ENCODE measurements at regions not wholly inside any gene's neighbourhood (a gene's known extent, or its start where the extent isn't known, plus 50 kb on each side); places are given as distances from the start of the nearest gene placed in this dataset.

GRCh38 chr1:4270651-4271337 is 370.7 kb upstream of the C1orf174 start:
- no peak for DNase-seq (ENCODE audit: low spot score)
- Histone ChIP-seq H3K36me3 (no peaks in the 10 kb centered on the region), H3K27me3 (no peaks in the 10 kb centered on the region), H3K4me1 (no peaks in the 10 kb centered on the region), H3K9me3 (peaks cover 0 to 8% of the 10 kb centered on the region in 2 donors), H3K4me3 (no peak overlapping the region), H3K27ac (no peak overlapping the region)
- TF ChIP-seq CTCF (IDR thresholded peaks at IDR 0.05), result no peak

DNA sequence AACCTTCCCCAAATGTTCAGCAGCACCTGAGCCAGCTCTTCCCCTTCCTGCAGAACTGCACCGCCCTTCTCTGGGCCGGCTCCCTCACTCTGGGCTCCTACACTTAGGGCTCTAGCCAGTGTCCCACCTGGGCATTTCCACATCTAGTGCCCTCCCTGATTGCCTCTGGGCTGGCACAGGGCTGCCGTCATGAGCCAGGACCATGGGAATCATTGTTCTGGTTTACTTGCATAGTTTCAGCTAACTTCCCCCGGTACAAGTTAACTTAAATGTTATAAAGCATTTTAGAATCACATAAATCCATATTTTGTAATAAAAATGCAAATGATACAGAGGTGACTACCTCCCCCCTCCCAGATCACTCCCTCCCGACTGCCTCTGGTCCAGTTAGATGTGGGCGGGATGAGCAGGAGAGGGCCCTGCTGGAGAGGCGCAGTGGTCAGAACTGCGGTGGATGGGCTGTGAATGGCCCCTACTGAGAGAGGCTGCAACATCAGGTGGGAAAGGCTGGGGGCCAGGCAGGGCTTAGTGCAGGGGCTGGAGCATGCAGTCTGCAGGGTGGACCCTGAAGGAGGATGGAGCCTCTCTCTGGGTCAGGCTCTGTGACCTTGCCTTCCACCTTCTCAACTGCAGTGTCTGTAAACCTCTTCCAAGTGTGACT is 371.4 kb upstream of the C1orf174 start:
- H3K27me3 ChIP-seq, result no peaks in the 10 kb centered on the region
- H3K9me3 ChIP-seq, result peaks cover 0 to 9% of the 10 kb centered on the region in 2 donors
- H3K4me1 ChIP-seq, result no peaks in the 10 kb centered on the region
- no peak overlapping the region for H3K27ac ChIP-seq
- no peak for DNase-seq (ENCODE audit: low spot score)
- TF ChIP-seq CTCF (IDR thresholded peaks at IDR 0.05), result no peak
- no peak overlapping the region for H3K4me3 ChIP-seq
- no peaks in the 10 kb centered on the region for H3K36me3 ChIP-seq

GRCh38 chr1:4272568-4272967 is 372.5 kb upstream of the C1orf174 start:
- DNase-seq (ENCODE audit: low spot score), result no peak
- H3K27me3 ChIP-seq, result no peaks in the 10 kb centered on the region

DNA sequence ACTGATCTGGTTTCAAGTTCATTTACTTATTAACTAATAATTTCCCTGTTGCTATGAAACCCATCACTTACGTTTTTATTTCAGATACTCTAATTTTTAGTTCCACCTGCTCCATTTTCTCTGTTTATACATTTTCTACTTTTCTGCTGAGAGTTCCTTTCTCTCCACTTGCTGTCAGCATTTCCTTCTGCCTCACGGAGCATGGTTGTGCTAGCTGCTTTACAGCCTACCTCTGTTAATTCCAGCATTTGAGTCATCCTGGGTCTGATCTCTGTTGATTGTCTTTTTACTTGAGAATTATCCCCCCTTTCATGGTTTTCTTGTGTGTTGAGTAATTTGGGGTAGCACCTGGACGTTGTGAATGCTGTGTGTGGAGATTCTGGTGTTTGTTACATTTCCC is 373.2 kb upstream of the C1orf174 start:
- Histone ChIP-seq H3K27ac (no peak overlapping the region), H3K4me3 (no peak overlapping the region), H3K9me3 (peaks cover 0 to 17% of the 10 kb centered on the region in 2 donors), H3K27me3 (no peaks in the 10 kb centered on the region), H3K4me1 (no peaks in the 10 kb centered on the region), H3K36me3 (no peaks in the 10 kb centered on the region)
- TF ChIP-seq CTCF (IDR thresholded peaks at IDR 0.05), result no peak
- no peak for DNase-seq (ENCODE audit: low spot score)

More at GRCh38 chr1:4272568-4272967, 372.5 kb upstream of the C1orf174 start:
- H3K36me3 ChIP-seq, result no peaks in the 10 kb centered on the region
- H3K27ac ChIP-seq, result no peak overlapping the region
- peaks cover 0 to 11% of the 10 kb centered on the region in 2 donors for H3K9me3 ChIP-seq
- H3K4me3 ChIP-seq, result no peak overlapping the region
- TF ChIP-seq CTCF (IDR thresholded peaks at IDR 0.05), result no peak
- no peaks in the 10 kb centered on the region for H3K4me1 ChIP-seq

DNA sequence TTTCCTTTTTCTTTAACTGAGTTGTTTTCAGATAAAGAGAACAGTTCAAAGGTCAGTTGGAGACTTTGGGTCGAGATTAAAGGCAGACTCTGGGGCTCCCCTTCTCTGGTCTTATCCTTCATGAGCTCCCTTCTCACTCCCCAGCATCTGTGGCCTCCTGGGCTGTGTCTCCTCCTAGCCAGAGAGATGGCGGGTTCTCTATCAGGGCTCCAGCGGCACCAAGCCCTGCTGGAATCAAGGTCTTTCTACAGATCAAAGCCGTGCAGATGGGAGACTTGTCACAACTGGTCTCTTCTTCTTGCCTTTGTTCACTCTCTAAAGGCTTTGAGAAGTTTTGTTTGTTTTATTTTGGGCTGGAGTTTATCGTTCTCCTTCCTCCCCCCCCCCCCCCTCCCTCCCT is 373.7 kb upstream of the C1orf174 start:
- no peak overlapping the region for H3K4me3 ChIP-seq
- DNase-seq (ENCODE audit: low spot score), result no peak
- H3K27me3 ChIP-seq, result no peaks in the 10 kb centered on the region
- H3K27ac ChIP-seq, result no peak overlapping the region
- no peaks in the 10 kb centered on the region for H3K4me1 ChIP-seq
- peaks cover 0 to 17% of the 10 kb centered on the region in 2 donors for H3K9me3 ChIP-seq
- no peak for TF ChIP-seq CTCF (IDR thresholded peaks at IDR 0.05)
- H3K36me3 ChIP-seq, result no peaks in the 10 kb centered on the region
